WTC11 (cell line): ENCODE measurements at regions not wholly inside any gene's neighbourhood (a gene's known extent, or its start where the extent isn't known, plus 50 kb on each side); places are given as distances from the start of the nearest gene placed in this dataset.

Experiments used
- ATAC-seq: fragments of 200-7000 bp; cut with Tn5 transposase; 2 replicates; pipeline ENCODE4 v1.10.0; 2021; ENCODE audit warnings: mild to moderate bottlenecking, moderate library complexity
- CTCF ChIA-PET: fragments of 300-600 bp; sonication (Branson Sonifier 250); formaldehyde crosslinking; loops from one replicate; lab custom pipeline; 2021; ENCODE audit warnings: antibody characterized with exemption; lab: Charles Lee
- POLR2A ChIA-PET: fragments of 350-600 bp; sonication (Branson Sonifier 250); formaldehyde crosslinking; loops from one replicate; lab custom pipeline; 2021; ENCODE audit warnings: antibody characterized with exemption; lab: Charles Lee
- DNase-seq: peaks from one replicate; pipeline ENCODE4 v3.0.0; 2021; ENCODE audit warnings: low spot score
- H3K27ac Mint-ChIP-seq: 2 replicates; pipeline ENCODE4 v1.8.0; 2021; ENCODE audit warnings: mixed read lengths
- H3K27me3 Mint-ChIP-seq: 2 replicates; pipeline ENCODE4 v1.8.0; 2021; ENCODE audit warnings: low read depth, mild to moderate bottlenecking, moderate library complexity, mixed read lengths
- H3K36me3 Mint-ChIP-seq: 2 replicates; pipeline ENCODE4 v1.8.0; 2021; ENCODE audit warnings: mixed read lengths
- H3K4me1 Mint-ChIP-seq: 2 replicates; pipeline ENCODE4 v1.8.0; 2022; ENCODE audit warnings: mixed read lengths
- H3K4me3 Mint-ChIP-seq: 2 replicates; pipeline ENCODE4 v1.8.0; 2021; ENCODE audit warnings: mild to moderate bottlenecking, moderate library complexity, mixed read lengths
- H3K9me3 Mint-ChIP-seq: 2 replicates; pipeline ENCODE4 v1.8.0; 2021; ENCODE audit warnings: mixed read lengths
- AFF4 ChIP-seq: sonication (generic); formaldehyde crosslinking; IDR thresholded peaks from 2 replicates; pipeline ENCODE4 v1.8.1; 2023; ENCODE audit warnings: mild to moderate bottlenecking, missing genetic modification reagents, borderline replicate concordance
- AR ChIP-seq: fragments of 250-450 bp; sonication (Bioruptor Pico); IDR thresholded peaks from 2 replicates; pipeline ENCODE4 v1.9.0; 2021; ENCODE audit warnings: mild to moderate bottlenecking
- CBFB ChIP-seq: sonication (generic); formaldehyde crosslinking; IDR thresholded peaks from 2 replicates; pipeline ENCODE4 v1.8.1; 2022; ENCODE audit warnings: mild to moderate bottlenecking, low read depth, missing genetic modification reagents
- GTF2I ChIP-seq: fragments of 250-450 bp; sonication (Bioruptor Pico); conservative IDR thresholded peaks from 2 replicates; pipeline ENCODE4 v1.4.0; 2021; ENCODE audit warnings: mild to moderate bottlenecking
- HMGA2 ChIP-seq: fragments of 250-450 bp; sonication (Bioruptor Pico); IDR thresholded peaks from 2 replicates; pipeline ENCODE4 v1.4.0; 2021; ENCODE audit warnings: mild to moderate bottlenecking, moderate library complexity
- IRF2 ChIP-seq: sonication (generic); formaldehyde crosslinking; IDR thresholded peaks from 2 replicates; pipeline ENCODE4 v1.8.0; 2022; ENCODE audit warnings: low read depth, missing genetic modification reagents, borderline replicate concordance
- JAZF1 ChIP-seq: fragments of 250-450 bp; sonication (Bioruptor Pico); IDR thresholded peaks from 2 replicates; pipeline ENCODE4 v1.9.0; 2021; ENCODE audit warnings: moderate library complexity, mild to moderate bottlenecking, inconsistent platforms
- MAX ChIP-seq: sonication (generic); formaldehyde crosslinking; IDR thresholded peaks from 2 replicates; pipeline ENCODE4 v1.8.0; 2022; ENCODE audit warnings: mild to moderate bottlenecking, missing genetic modification reagents
- NFYB ChIP-seq: sonication (generic); formaldehyde crosslinking; conservative IDR thresholded peaks from 2 replicates; pipeline ENCODE4 v1.8.0; 2022; ENCODE audit warnings: low read depth, missing genetic modification reagents
- PRDM15 ChIP-seq: sonication (generic); formaldehyde crosslinking; IDR thresholded peaks from 2 replicates; pipeline ENCODE4 v1.8.0; 2022; ENCODE audit warnings: missing genetic modification reagents
- PRRX2 ChIP-seq: fragments of 250-450 bp; sonication (Bioruptor Pico); IDR thresholded peaks from 2 replicates; pipeline ENCODE4 v1.8.0; 2021; ENCODE audit warnings: mild to moderate bottlenecking
- SOX15 ChIP-seq: fragments of 250-450 bp; sonication (Bioruptor Pico); IDR thresholded peaks from 2 replicates; pipeline ENCODE4 v1.9.0; 2021; ENCODE audit warnings: mild to moderate bottlenecking
- TEAD4 ChIP-seq: sonication (generic); formaldehyde crosslinking; IDR thresholded peaks from 2 replicates; pipeline ENCODE4 v1.8.0; 2022; ENCODE audit warnings: mild to moderate bottlenecking, missing genetic modification reagents
- ZNF121 ChIP-seq: sonication (generic); formaldehyde crosslinking; IDR thresholded peaks from 2 replicates; pipeline ENCODE4 v1.8.0; 2023; ENCODE audit warnings: missing genetic modification reagents
- ZNF425 ChIP-seq: fragments of 250-450 bp; sonication (Bioruptor Pico); conservative IDR thresholded peaks from 2 replicates; pipeline ENCODE4 v1.9.0; 2021; ENCODE audit warnings: mild to moderate bottlenecking
- TF ChIP-seq, protein P1 (sequence below): sonication (generic); formaldehyde crosslinking; IDR thresholded peaks from 2 replicates; pipeline ENCODE4 v1.8.0; 2022; ENCODE audit warnings: mild to moderate bottlenecking, missing genetic modification reagents
- TF ChIP-seq, protein P2 (sequence below): sonication (generic); formaldehyde crosslinking; IDR thresholded peaks from 2 replicates; pipeline ENCODE4 v1.8.1; 2022; ENCODE audit warnings: mild to moderate bottlenecking, moderate library complexity, missing genetic modification reagents

- TF ChIP-seq ZNF425 (CRISPR knock-in tag) (no peak), JAZF1 (CRISPR knock-in tag) (no peak), AR (CRISPR knock-in tag) (no peak), ZNF121 (no peak), SOX15 (CRISPR knock-in tag) (no peak), PRDM15 (CRISPR knock-in tag) (no peak), AFF4 (no peak)
- TF ChIP-seq, all 79 proteins: peak for 0
Measured at GRCh38 chr12:130226771-130227170, 64.5 kb downstream of the FZD10 start (continued).

- DNase-seq (no peak), ATAC-seq (no peak)
- Mint-ChIP-seq H3K4me1 (0 out of 2 replicates have a peak, but pooled peaks cover 5% of the 10 kb centered on the region), H3K27me3 (peaks cover 32% of the 10 kb centered on the region), H3K36me3 (peaks cover 48% of the 10 kb centered on the region), H3K9me3 (peaks cover 59% of the 10 kb centered on the region), H3K27ac (no peak overlapping the region), H3K4me3 (no peak overlapping the region)
- ChIA-PET POLR2A (no interaction called here), CTCF (no interaction called here)
- no peak for TF ChIP-seq TEAD4
- no peak for TF ChIP-seq MAX (CRISPR knock-in tag)
- no peak for TF ChIP-seq HMGA2
- no peak for TF ChIP-seq IRF2 (CRISPR knock-in tag)
- no peak for TF ChIP-seq PRRX2 (CRISPR knock-in tag)
- TF ChIP-seq, protein P1, sequence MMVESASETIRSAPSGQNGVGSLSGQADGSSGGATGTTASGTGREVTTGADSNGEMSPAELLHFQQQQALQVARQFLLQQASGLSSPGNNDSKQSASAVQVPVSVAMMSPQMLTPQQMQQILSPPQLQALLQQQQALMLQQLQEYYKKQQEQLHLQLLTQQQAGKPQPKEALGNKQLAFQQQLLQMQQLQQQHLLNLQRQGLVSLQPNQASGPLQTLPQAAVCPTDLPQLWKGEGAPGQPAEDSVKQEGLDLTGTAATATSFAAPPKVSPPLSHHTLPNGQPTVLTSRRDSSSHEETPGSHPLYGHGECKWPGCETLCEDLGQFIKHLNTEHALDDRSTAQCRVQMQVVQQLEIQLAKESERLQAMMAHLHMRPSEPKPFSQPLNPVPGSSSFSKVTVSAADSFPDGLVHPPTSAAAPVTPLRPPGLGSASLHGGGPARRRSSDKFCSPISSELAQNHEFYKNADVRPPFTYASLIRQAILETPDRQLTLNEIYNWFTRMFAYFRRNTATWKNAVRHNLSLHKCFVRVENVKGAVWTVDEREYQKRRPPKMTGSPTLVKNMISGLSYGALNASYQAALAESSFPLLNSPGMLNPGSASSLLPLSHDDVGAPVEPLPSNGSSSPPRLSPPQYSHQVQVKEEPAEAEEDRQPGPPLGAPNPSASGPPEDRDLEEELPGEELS (CRISPR knock-in tag): no peak
- TF ChIP-seq, protein P2, sequence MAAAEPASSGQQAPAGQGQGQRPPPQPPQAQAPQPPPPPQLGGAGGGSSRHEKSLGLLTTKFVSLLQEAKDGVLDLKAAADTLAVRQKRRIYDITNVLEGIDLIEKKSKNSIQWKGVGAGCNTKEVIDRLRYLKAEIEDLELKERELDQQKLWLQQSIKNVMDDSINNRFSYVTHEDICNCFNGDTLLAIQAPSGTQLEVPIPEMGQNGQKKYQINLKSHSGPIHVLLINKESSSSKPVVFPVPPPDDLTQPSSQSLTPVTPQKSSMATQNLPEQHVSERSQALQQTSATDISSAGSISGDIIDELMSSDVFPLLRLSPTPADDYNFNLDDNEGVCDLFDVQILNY (CRISPR knock-in tag): no peak
- no peak for TF ChIP-seq NFYB (CRISPR knock-in tag)
- TF ChIP-seq CBFB (CRISPR knock-in tag): no peak
- no peak for TF ChIP-seq GTF2I (CRISPR knock-in tag)
- TF ChIP-seq AR (CRISPR knock-in tag): no peak
Measured at GRCh38 chr12:130227641-130228040, 65.4 kb downstream of the FZD10 start.
